ENCODE measurements at regions not wholly inside any gene's neighbourhood (a gene's known extent, or its start where the extent isn't known, plus 50 kb on each side); places are given as distances from the start of the nearest gene placed in this dataset.
A peak's percentile ranks its signal among the peaks of the same experiment; 100 is the strongest.

DNA sequence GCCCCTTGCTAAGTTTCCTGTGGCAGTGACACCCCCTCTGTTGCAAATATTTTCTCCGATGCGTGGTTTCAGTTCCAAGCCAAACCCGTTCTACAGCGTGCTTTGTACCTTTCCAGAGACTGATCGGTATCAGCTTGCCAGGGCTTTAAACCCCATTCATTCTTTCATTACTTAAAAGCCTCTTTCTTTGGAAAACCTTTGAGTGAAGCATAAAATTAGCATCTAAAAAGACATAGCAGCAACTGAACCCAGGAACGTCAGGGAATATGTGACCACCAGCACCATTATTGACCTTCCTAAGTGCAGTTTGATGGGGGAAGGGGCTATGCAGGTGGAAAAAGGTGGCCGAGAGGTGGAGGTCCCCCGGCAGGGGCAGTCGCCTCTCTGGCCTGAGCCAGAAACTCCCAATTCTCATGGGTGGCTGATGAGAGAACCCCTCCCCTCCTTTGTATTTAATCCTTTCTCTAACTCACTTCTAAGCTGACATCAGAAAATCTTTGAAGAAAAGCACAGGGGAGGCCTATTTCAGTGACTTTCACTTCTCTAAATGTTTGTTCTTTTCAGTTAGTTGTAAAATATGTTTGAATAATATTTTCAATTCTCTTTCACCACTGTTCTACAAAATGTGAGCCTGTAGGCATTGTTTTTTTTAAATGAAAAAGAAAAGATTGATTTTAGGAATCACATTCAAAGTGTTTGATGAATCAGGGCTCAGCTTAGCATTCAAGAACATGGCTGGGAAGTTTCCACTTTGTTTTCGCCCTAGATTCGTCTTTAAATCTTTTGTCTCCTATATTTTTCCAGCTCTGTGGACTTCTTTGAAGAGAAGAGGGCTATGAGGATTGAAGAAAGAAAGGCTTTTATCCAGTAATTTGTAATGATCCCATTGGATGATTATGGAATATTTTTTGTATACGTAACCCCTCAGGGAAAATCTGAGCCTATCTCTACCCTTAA, 89.2 kb downstream of the RSPH3 start:
- peak overlapping the region; percentile 88 for H3K27ac ChIP-seq
- TF ChIP-seq, protein P1, sequence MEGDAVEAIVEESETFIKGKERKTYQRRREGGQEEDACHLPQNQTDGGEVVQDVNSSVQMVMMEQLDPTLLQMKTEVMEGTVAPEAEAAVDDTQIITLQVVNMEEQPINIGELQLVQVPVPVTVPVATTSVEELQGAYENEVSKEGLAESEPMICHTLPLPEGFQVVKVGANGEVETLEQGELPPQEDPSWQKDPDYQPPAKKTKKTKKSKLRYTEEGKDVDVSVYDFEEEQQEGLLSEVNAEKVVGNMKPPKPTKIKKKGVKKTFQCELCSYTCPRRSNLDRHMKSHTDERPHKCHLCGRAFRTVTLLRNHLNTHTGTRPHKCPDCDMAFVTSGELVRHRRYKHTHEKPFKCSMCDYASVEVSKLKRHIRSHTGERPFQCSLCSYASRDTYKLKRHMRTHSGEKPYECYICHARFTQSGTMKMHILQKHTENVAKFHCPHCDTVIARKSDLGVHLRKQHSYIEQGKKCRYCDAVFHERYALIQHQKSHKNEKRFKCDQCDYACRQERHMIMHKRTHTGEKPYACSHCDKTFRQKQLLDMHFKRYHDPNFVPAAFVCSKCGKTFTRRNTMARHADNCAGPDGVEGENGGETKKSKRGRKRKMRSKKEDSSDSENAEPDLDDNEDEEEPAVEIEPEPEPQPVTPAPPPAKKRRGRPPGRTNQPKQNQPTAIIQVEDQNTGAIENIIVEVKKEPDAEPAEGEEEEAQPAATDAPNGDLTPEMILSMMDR (conservative IDR thresholded peaks at IDR 0.05): no peak

DNA sequence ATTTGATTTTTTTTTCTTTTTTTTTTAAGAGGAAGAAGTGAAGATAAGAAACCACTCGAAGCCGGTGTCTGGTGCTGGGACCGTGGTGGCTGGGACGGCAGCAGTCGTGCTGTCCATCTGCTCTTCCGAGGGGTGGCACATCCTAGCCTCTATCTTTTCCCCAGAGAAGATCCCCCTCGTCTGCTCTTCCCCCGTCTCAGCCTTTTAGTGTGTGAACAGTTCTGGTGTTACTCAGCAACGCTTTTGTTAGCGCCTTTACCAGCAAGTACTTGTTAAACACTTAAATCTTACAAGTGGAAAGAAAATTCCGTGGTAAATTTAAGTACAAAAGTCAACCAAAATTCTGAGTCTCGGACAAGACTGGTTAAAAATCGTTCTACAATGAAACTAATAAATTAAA, 90.1 kb downstream of the RSPH3 start:
- peak overlapping the region; percentile 88 for H3K27ac ChIP-seq
- TF ChIP-seq, protein P1 (conservative IDR thresholded peaks at IDR 0.05): no peak

DNA sequence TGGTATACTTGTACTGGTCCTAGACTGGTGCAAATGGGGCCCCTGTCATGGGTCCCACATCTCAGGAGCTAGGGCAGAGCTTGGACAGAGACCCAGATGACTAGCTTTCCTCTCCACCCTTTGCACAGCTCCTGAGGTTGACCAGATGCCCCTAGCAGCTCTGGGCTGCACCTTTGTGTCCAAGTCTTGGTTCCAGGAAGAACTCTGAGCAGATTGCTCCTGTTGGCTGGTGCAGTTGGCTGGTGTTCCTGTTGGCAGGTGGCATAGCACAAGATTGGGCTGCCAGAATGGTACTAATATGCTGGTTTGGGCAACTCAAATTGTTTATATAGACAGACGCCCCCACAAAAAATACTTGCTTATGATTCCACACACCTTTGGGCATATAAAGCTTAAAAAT, 89.4 kb upstream of the EZR start:
- TF ChIP-seq, protein P1 (conservative IDR thresholded peaks at IDR 0.05): no peak
- peak overlapping the region; percentile 88 for H3K27ac ChIP-seq

DNA sequence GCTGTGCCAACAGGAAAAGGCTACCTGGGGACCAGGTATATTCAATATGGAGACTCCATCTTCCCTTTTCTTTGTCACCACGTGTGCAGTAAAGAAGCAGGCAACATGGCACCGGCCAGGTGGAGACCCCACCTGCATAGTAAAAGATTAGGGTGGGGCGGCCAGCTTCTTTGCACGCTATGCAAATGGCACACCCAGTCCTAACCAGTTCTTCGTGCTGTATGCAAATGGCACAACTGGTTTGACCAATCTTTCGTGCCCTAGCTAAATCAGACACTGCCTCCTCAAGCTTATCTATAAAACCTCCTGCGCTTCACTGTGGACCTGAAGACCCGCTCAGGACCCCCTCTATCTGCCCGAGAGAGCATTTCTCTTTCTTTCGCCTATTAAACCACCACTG, 88.8 kb upstream of the EZR start:
- TF ChIP-seq, protein P1 (conservative IDR thresholded peaks at IDR 0.05): no peak
- H3K27ac ChIP-seq: peak overlapping the region; percentile 88

DNA sequence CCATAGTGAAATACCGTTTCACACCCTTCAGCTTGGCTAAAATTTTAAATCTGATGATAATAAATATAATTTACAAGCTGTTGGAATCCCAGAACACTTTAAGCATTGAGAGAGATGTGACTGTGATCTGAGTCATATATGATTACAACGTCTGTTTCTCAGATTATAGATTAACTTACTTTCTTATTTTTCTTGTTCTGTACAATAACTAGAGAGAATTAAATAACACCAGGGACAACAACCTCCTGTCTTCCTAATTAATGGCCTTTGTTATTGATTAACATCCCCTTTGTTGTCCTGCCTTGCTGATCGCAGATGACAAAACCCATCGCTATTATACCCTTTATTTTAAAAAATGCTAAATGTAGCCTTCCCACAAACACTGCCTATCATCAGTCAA, 87.8 kb upstream of the EZR start:
- TF ChIP-seq, protein P1 (conservative IDR thresholded peaks at IDR 0.05): no peak
- H3K27ac ChIP-seq: peak overlapping the region; percentile 88

DNA sequence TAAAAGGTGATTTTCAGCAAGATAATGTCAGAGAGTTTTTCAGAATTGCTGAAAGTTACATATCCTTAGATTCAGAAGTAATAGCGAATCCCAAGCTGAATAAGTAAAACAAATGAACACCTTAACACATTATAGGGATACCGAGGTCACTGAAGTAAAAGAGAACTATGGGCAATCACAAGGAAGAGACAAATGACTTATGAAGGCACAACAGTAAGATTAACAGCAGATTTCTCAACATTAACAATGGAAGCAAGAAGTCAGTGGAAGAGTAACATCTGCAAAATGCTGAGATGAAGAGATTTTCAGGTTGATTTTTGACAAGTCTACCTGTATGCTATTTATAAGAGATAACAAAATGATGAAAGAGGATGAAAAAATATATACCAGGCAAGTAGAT, 86.1 kb upstream of the EZR start:
- TF ChIP-seq, protein P1 (conservative IDR thresholded peaks at IDR 0.05): no peak
- H3K27ac ChIP-seq: no peak overlapping the region

DNA sequence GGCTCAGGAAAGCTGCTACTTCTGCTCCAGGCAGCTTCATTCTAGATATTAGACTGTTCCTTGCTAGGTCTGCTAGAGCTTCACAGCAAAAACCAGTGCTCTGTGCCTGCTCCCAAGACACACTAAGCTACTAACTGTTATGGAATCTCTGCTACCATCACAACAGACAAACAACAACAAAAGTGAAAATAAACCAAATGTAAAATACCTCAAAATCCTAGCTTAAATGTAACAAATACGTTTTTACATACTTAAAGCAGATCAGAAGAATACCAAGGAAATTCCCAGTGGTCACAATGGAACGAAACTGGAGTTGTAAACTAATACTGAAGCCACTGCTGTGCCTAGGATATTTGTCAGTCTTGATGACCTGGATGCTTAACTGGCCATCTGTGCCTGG, 84.6 kb upstream of the EZR start:
- no peak overlapping the region for H3K27ac ChIP-seq
- TF ChIP-seq, protein P1 (conservative IDR thresholded peaks at IDR 0.05): no peak

Measured in VCaP (cell line).